ENCODE measurements at regions not wholly inside any gene's neighbourhood (a gene's known extent, or its start where the extent isn't known, plus 50 kb on each side); places are given as distances from the start of the nearest gene placed in this dataset.

- no peaks in the 10 kb centered on the region for H3K9me3 ChIP-seq (ENCODE audit: low read depth)
- H3K36me3 ChIP-seq: no peaks in the 10 kb centered on the region
- H3K4me1 ChIP-seq (ENCODE audit: low read depth): peaks cover 44% of the 10 kb centered on the region
- no peaks in the 10 kb centered on the region for H3K27me3 ChIP-seq
- peak overlapping the region; percentile 97 for H3K27ac ChIP-seq
- no peak for TF ChIP-seq CTCF (IDR thresholded peaks at IDR 0.05; ENCODE audit: low read depth, low read length)
- DNase-seq (ENCODE audit: low read depth in 1 of 2, low spot score in 1 of 2): no peak
- H3K4me3 ChIP-seq: no peak overlapping the region
Observed at GRCh38 chr5:54720341-54720740, 202.8 kb downstream of the SNX18 start.

- no peak for TF ChIP-seq CTCF (IDR thresholded peaks at IDR 0.05; ENCODE audit: low read depth, low read length)
- Histone ChIP-seq H3K4me1 (ENCODE audit: low read depth) (peaks cover 44% of the 10 kb centered on the region), H3K9me3 (ENCODE audit: low read depth) (no peaks in the 10 kb centered on the region), H3K4me3 (no peak overlapping the region), H3K27me3 (no peaks in the 10 kb centered on the region), H3K27ac (peak overlapping the region; percentile 97), H3K36me3 (no peaks in the 10 kb centered on the region)
- peak; percentile 86 to 92 for DNase-seq (ENCODE audit: low read depth in 1 of 2, low spot score in 1 of 2)
Observed at GRCh38 chr5:54719384-54720283, 202.1 kb downstream of the SNX18 start.

- peak; percentile 57 to 78 for DNase-seq (ENCODE audit: low read depth in 1 of 2, low spot score in 1 of 2)
- H3K27me3 ChIP-seq: no peaks in the 10 kb centered on the region
- peaks cover 53% of the 10 kb centered on the region for H3K4me1 ChIP-seq (ENCODE audit: low read depth)
- H3K4me3 ChIP-seq: no peak overlapping the region
- H3K36me3 ChIP-seq: no peaks in the 10 kb centered on the region
- no peaks in the 10 kb centered on the region for H3K9me3 ChIP-seq (ENCODE audit: low read depth)
- TF ChIP-seq CTCF (IDR thresholded peaks at IDR 0.05; ENCODE audit: low read depth, low read length): no peak
- peak overlapping the region; percentile 97 for H3K27ac ChIP-seq
Observed at GRCh38 chr5:54718656-54719055, 201.1 kb downstream of the SNX18 start.

- TF ChIP-seq CTCF (IDR thresholded peaks at IDR 0.05; ENCODE audit: low read depth, low read length): no peak
- no peaks in the 10 kb centered on the region for H3K9me3 ChIP-seq (ENCODE audit: low read depth)
Observed at GRCh38 chr5:54717870-54718269, 200.3 kb downstream of the SNX18 start.

DNA sequence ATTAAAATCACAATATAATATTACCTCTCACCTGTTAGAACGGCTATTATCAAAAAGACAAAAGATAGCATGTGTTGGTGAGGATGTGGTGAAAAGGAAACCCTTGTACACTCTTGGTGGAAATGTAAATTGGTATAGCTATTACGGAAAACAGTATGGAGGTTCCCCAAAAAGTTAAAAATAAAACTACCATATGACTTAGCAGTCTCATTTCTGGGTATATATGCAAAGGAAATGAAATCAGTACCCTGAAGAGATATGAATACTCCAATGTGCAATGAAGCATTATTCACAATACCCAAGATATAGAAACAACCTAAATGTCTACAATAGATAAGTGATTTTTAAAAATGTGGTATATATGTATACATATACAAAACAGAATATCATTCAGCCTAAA lies 199.9 kb downstream of the SNX18 start:
- Histone ChIP-seq H3K27ac (no peak overlapping the region), H3K9me3 (ENCODE audit: low read depth) (no peaks in the 10 kb centered on the region), H3K27me3 (no peaks in the 10 kb centered on the region), H3K36me3 (no peaks in the 10 kb centered on the region), H3K4me3 (no peak overlapping the region), H3K4me1 (ENCODE audit: low read depth) (peaks cover 55% of the 10 kb centered on the region)
- TF ChIP-seq CTCF (IDR thresholded peaks at IDR 0.05; ENCODE audit: low read depth, low read length): no peak
- no peak for DNase-seq (ENCODE audit: low read depth in 1 of 2, low spot score in 1 of 2)

More at GRCh38 chr5:54717870-54718269, 200.3 kb downstream of the SNX18 start:
- H3K4me3 ChIP-seq: no peak overlapping the region
- no peaks in the 10 kb centered on the region for H3K36me3 ChIP-seq
- no peaks in the 10 kb centered on the region for H3K27me3 ChIP-seq
- peaks cover 59% of the 10 kb centered on the region for H3K4me1 ChIP-seq (ENCODE audit: low read depth)
- H3K27ac ChIP-seq: peak overlapping the region; percentile 97
- DNase-seq (ENCODE audit: low read depth in 1 of 2, low spot score in 1 of 2): no peak

All from cardiac muscle cell (in vitro differentiated cells and primary cell).